Muscle layer of colon (tissue), 2 donors: ENCODE measurements at regions not wholly inside any gene's neighbourhood (a gene's known extent, or its start where the extent isn't known, plus 50 kb on each side); places are given as distances from the start of the nearest gene placed in this dataset.

Experiments used
- H3K27ac ChIP-seq: one replicate; pipeline ENCODE4 v1.7.0; 2013; ENCODE audit warnings: low read depth, mild to moderate bottlenecking, low read length, moderate library complexity
- H3K27me3 ChIP-seq, 2 donors: one replicate each; pipeline ENCODE4 v1.7.0; 2013; ENCODE audit warnings: low read length in 2 of 2, mild to moderate bottlenecking in 2 of 2; ENCODE audit not compliant: insufficient read depth in 2 of 2, control insufficient read depth in 1 of 2
- H3K36me3 ChIP-seq: one replicate; pipeline ENCODE4 v1.7.0; 2013; ENCODE audit warnings: mild to moderate bottlenecking, low read length; ENCODE audit not compliant: insufficient read depth
- H3K4me1 ChIP-seq: one replicate; pipeline ENCODE4 v1.7.0; 2013; ENCODE audit warnings: mild to moderate bottlenecking, low read length; ENCODE audit not compliant: insufficient read depth
- H3K4me3 ChIP-seq, 2 donors: one replicate each; pipeline ENCODE4 v1.7.0; 2013; ENCODE audit warnings: low read length in 2 of 2, low read depth in 1 of 2, mild to moderate bottlenecking in 1 of 2, moderate library complexity in 1 of 2
- H3K9ac ChIP-seq: one replicate; pipeline ENCODE4 v1.7.0; 2013; ENCODE audit warnings: low read length
- H3K9me3 ChIP-seq: one replicate; pipeline ENCODE4 v1.7.0; 2013; ENCODE audit warnings: mild to moderate bottlenecking, low read length
- donor health status: abdominal sarcoma.
- donor health status: Adenocarcinoma of cecum.

DNA sequence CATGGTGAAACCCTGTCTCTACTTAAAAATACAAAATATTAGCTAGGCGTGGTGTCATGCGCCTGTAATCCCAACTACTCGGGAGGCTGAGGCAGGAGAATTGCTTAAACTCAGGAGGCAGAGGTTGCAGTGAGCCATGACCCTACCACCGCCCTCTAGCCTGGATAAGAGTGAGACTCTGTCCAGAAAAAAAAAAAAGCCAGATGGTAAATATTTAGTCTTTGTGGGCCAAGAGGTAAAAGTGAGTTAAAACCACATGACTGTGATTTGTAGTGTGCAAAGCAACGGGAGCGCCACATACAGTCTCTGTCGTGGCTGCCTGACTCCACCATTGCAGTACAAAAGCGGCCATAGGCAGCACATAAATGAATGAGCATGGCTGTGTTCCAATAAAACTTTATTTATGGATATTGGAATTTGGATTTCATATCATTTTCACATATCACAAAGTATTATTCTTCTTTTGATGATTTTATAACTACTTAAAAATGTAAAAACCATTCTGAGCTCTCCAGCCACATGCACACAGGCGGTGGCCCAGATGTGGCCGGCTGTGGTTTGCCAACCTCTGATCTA lies 51.8 kb upstream of the CASZ1 start:
- H3K27ac ChIP-seq = no peak overlapping the region

DNA sequence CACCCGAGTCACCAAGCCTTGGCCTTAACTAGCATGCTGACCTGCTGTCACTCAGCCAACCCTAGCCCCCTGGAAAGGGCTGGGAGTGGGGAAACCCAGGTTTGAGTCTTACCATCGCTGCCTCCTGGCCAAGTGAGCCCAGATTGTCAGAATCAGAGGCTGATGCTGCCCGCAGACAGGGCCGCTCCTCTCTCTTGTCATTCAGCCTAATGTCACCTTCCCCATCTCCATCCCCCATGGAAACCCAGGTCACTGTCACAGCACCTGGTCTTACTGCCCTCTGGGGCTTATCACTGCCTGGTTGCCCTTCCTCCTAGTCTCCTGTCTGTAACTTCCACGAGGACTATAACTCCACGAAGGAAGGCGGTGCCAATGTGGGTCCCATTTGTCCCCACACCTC lies 53.6 kb upstream of the CASZ1 start:
- Histone ChIP-seq H3K4me1 (no peaks in the 10 kb centered on the region), H3K36me3 (no peaks in the 10 kb centered on the region), H3K27ac (no peak overlapping the region), H3K9me3 (no peaks in the 10 kb centered on the region), H3K4me3 (no peak overlapping the region), H3K9ac (no peak overlapping the region), H3K27me3 (no peaks in the 10 kb centered on the region)

More for the DNA sequence above, 51.8 kb upstream of the CASZ1 start:
- Histone ChIP-seq H3K9me3 (no peaks in the 10 kb centered on the region), H3K4me3 (no peak overlapping the region), H3K27me3 (no peaks in the 10 kb centered on the region), H3K4me1 (no peaks in the 10 kb centered on the region), H3K9ac (no peak overlapping the region), H3K36me3 (no peaks in the 10 kb centered on the region)

DNA sequence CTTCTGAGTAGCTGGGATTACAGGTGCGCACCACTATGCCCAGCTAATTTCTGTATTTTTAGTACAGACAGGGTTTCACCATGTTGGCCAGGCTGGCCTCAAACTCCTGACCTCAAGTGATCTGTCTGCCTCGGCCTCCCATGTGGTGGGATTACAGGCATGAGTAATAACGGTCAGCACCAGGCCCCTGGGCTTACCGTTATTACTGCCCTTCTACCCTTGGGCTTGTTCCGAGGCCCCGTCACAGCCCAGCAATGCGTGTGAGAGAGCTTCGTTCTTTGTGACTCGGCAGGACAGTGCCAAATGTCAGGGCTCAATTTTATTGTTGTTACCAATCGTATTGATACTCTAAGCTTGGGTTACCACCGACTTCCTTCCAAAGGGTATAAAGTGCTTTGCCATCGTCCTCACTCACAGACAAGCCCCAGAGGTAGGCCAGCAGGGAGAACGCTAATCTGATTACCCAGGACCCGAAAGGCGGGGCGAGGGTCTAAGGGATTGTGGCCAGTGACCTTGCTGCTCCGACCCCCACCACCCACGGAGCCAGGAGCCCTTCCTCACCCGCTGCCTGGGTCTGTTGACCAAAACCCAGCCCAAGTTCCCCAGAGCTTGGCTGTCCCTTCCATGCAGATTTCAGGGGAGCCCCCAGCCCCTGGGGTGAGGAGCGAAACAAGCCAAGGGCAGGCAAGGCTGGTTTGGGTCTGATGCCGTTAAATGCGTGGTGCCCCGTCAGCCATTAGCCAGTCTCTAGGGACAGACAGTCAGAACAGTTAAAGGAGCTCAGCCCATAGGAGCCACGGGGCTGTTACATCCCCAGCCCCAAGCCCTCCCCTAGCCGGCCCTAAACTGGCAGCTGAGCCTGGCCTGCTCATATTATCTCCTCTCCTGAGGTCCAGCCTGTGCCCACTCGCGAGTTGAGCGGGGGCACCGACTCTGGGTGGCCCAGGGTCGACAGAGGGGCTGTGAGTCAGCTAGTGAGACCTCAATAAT lies 54.9 kb upstream of the CASZ1 start:
- no peak overlapping the region for H3K9ac ChIP-seq
- no peak overlapping the region for H3K27ac ChIP-seq
- H3K4me3 ChIP-seq = no peak overlapping the region
- H3K36me3 ChIP-seq = no peaks in the 10 kb centered on the region
- no peaks in the 10 kb centered on the region for H3K4me1 ChIP-seq
- H3K27me3 ChIP-seq = no peaks in the 10 kb centered on the region
- H3K9me3 ChIP-seq = no peaks in the 10 kb centered on the region

DNA sequence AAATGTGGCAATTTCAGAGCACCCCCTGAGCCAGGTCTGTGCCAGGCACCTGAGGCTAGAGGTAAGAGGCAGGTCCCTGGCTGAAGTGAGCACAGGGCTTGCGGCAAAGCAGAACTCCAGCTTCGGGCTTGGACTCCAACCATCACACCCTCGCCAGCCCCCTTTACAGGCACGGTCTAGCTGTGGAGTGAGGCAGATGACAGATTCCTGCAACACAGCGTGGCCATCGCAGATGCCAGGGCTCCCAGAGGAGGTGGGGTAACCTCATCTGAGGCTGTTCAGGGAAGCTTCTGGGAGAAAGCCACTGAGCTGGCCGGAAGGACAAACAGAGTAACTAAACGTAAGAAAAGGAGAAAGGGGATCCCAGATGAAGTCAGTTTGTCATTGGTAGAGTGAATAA lies 55.6 kb upstream of the CASZ1 start:
- no peaks in the 10 kb centered on the region for H3K4me1 ChIP-seq
- H3K36me3 ChIP-seq = no peaks in the 10 kb centered on the region
- H3K4me3 ChIP-seq = no peak overlapping the region
- no peak overlapping the region for H3K9ac ChIP-seq
- no peaks in the 10 kb centered on the region for H3K9me3 ChIP-seq
- no peak overlapping the region for H3K27ac ChIP-seq
- no peaks in the 10 kb centered on the region for H3K27me3 ChIP-seq

DNA sequence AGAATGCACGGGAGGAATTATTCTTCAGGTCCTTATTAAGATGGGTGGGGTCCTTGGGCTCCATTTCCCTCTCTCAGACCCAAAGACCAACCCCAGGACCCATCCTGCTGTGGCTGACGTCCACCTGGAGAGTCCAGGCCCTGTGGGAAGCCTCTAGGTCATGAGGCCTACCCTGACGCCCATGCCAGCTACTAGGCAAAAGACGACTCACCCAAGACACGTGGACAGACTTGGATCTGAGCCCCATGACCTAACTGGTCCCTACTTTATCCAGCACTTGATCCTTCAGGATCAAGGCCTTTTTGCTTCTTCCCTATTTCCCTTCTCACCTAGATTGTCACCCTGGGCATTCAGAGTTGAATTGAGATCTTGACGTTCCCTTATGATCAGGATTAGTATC lies 56.0 kb upstream of the CASZ1 start:
- no peaks in the 10 kb centered on the region for H3K27me3 ChIP-seq
- H3K36me3 ChIP-seq = no peaks in the 10 kb centered on the region
- H3K4me1 ChIP-seq = no peaks in the 10 kb centered on the region
- no peaks in the 10 kb centered on the region for H3K9me3 ChIP-seq
- H3K9ac ChIP-seq = no peak overlapping the region
- H3K4me3 ChIP-seq = no peak overlapping the region
- H3K27ac ChIP-seq = no peak overlapping the region

DNA sequence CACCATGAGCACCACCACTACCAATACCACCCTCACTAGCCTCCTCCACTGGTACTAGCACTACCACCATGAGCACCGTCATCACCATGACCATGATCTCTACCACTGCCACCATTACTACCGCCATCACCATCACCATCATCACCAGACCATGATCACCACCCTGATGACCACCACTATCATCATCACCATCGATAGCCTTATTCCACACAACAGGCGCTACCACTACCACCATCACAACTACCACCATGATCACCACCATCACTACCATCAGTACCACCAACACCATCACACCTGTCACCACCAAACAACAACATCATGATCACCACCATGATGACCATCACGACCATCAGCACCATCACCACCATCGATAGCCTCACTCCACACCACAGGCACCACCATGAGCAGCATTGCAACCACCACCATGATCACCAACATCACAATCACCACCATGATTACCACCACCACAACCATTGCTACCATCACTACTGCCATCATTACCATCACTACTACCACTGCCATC lies 56.6 kb upstream of the CASZ1 start:
- H3K4me1 ChIP-seq = no peaks in the 10 kb centered on the region
- H3K4me3 ChIP-seq = no peak overlapping the region
- H3K9me3 ChIP-seq = no peaks in the 10 kb centered on the region
- no peak overlapping the region for H3K27ac ChIP-seq
- H3K27me3 ChIP-seq = no peaks in the 10 kb centered on the region
- H3K36me3 ChIP-seq = no peaks in the 10 kb centered on the region
- no peak overlapping the region for H3K9ac ChIP-seq

DNA sequence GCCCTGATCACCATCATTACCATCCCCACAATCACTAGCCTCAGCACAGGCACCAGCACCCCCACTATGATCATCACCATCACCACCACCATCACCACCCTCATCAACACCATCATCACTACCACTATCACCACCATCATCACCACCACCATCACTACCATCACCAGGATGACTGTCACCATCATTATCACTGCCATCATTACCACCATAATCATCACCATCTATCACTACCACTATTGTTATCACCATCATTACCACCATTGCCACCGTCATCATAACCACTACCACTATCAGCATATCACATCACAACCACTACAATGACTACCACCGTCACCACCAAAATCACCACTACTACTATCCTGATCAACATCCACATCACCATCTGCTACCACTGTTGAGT lies 57.3 kb upstream of the CASZ1 start:
- H3K36me3 ChIP-seq = no peaks in the 10 kb centered on the region
- H3K4me3 ChIP-seq = no peak overlapping the region
- H3K4me1 ChIP-seq = no peaks in the 10 kb centered on the region
- no peak overlapping the region for H3K27ac ChIP-seq
- no peaks in the 10 kb centered on the region for H3K9me3 ChIP-seq
- no peaks in the 10 kb centered on the region for H3K27me3 ChIP-seq
- H3K9ac ChIP-seq = no peak overlapping the region

DNA sequence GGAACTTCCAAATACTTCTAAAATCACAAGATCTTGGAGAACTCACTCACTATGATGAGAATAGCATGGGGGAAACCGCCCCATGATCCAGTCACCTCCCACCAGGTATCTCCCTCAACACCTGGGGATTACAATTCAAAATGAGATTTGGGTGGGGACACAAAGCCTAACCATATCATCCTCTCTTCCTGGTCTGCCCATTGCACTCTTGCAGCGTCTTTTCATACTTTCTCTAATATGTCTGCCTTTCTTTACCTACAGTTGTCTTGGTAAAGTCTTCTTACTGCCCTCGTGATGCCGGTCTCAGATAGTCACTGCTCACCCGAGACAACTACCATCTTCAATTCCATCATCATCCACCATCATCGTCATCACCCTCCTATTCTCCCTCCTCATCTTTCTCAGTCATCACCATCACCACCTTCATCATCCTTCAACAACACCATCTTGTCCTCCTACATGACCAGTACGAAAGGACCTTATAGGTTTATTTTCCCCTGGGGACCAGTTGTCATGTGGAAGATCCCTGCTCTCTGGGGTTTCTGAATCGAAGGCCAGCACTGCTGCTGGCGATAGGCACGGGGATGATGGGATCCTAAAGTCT lies 58.5 kb upstream of the CASZ1 start:
- H3K27ac ChIP-seq = no peak overlapping the region

DNA sequence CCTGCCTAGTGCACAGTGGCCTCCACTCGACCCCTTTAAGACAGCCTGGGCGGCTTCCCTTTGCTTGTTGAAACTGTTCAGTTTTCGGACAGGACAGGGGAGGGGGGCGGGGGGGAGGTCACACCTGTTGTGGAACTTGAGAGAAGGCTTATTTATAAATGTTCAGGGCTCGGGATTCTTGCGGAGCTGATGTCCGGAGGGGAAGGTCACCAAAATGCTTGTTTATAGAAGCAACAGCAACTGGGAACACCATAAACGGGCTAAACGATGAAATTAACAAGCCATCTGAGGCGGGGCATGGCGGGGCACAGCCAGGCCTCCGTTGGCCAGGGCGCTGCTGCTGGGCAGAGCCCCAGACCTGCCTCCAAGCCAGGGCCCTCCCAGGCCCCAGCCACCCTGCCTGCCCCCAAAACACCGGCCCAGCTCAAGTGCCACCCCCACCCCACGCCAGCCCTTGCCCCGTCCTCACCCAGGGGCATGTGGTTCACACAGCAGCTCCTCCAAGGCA lies 59.8 kb upstream of the CASZ1 start:
- Histone ChIP-seq H3K27me3 (no peaks in the 10 kb centered on the region), H3K4me3 (no peak overlapping the region), H3K27ac (no peak overlapping the region), H3K4me1 (no peaks in the 10 kb centered on the region), H3K36me3 (no peaks in the 10 kb centered on the region), H3K9ac (no peak overlapping the region), H3K9me3 (no peaks in the 10 kb centered on the region)

More for the DNA sequence above, 58.5 kb upstream of the CASZ1 start:
- Histone ChIP-seq H3K36me3 (no peaks in the 10 kb centered on the region), H3K9ac (no peak overlapping the region), H3K4me1 (no peaks in the 10 kb centered on the region), H3K4me3 (no peak overlapping the region), H3K9me3 (no peaks in the 10 kb centered on the region), H3K27me3 (no peaks in the 10 kb centered on the region)

DNA sequence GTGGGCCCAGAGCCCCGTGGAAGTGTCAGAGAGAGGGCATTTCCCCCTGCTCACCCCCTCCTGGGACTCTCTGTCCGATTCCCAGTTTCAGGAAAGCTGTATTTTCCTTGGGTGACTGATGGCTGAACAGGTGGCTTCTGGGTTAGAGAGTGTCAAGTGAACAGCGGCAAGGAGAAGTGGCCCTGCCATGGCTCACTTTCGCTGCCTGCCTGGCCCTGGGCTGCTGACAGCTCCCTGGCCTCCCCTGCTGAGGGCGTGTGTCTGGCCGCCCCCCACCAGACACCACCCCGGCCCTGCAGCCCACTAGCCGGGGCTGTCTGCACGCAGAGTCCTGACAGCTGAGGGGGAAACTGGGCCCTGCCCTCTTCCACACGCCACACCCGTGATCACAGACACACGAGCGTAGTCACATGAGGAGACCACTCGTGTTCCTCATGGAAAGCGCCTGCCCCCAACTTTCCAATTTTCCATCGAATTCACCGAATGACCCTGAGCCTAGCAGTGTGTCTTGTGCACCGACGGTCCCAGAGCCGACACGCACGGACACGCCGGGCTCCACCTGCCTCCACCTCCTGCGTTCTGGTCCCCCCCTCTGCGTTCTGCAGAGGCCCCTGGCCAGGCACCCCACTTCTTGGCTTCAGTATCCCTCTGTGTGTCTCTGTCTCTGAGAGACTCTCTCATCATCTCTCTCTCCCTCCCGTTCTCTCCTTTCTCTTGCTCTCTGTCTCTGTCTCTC lies 60.6 kb upstream of the CASZ1 start:
- H3K27ac ChIP-seq = no peak overlapping the region
- no peak overlapping the region for H3K4me3 ChIP-seq
- no peaks in the 10 kb centered on the region for H3K9me3 ChIP-seq
- H3K36me3 ChIP-seq = no peaks in the 10 kb centered on the region
- H3K4me1 ChIP-seq = no peaks in the 10 kb centered on the region
- H3K9ac ChIP-seq = no peak overlapping the region
- no peaks in the 10 kb centered on the region for H3K27me3 ChIP-seq

DNA sequence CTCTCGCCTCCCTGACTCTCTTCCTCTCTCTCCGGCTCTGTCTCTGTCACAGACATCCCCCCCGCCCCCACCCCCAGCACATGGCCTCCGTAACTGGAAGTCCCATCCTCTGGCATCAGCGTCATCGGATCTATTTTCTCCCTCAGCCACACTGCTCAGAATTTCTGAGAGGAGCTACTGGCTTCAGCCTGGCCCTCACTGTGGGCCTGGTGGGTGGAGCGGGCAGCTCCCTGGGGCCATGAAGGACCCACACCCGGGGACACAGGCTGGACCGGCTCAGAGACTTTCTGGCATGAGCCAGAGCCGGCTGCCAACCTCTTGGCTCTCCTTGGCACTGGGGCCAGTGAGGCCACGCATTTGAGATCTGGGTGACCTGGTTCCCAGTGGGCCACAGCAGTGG lies 61.2 kb upstream of the CASZ1 start:
- Histone ChIP-seq H3K4me3 (no peak overlapping the region), H3K36me3 (no peaks in the 10 kb centered on the region), H3K9me3 (no peaks in the 10 kb centered on the region), H3K9ac (no peak overlapping the region), H3K27ac (no peak overlapping the region), H3K4me1 (no peaks in the 10 kb centered on the region), H3K27me3 (no peaks in the 10 kb centered on the region)
